ENCODE measurements at regions not wholly inside any gene's neighbourhood (a gene's known extent, or its start where the extent isn't known, plus 50 kb on each side); places are given as distances from the start of the nearest gene placed in this dataset.
"Not testable (repeated sequence)": the region's sequence is repeated elsewhere in the genome, so short reads cannot be mapped to it uniquely, and the experiment has no call there.

DNA sequence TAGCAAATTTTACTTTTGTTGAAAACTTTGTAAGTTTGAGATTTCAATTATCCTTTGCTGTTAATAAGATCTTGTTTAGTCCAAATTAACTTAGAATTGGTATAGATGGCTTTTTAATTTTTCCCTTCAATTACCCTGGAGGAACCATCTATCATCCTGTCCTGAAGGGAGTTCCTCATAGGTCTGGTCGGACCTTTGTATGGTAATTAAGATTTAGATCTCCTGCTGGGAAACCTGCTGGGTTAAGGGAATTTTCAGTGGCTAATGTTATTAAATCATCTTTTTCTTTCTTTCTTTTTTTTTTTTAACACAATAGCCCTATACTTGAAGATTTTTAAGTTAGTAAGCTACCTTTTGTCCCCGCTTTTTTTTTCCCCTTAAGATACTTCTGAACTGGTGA, 63.0 kb upstream of the PRMT8 start:
- intact Hi-C loops (cut with micrococcal nuclease; ENCODE audit: unreplicated experiment): no loop called here
- Histone ChIP-seq H3K36me3 (ENCODE audit: insufficient read depth, low read length, poor library complexity, severe bottlenecking) (no peaks in the 10 kb centered on the region), H3K27me3 (replicated peaks; ENCODE audit: insufficient read depth, low read depth, low read length, poor library complexity) (no peaks in the 10 kb centered on the region), H3K4me1 (ENCODE audit: insufficient read depth, low read length, poor library complexity, severe bottlenecking) (no peaks in the 10 kb centered on the region), H3K27ac (ENCODE audit: low read depth, low read length, poor library complexity, severe bottlenecking) (no peak overlapping the region), H3K9me3 (ENCODE audit: low read depth, low read length, poor library complexity, severe bottlenecking) (no peaks in the 10 kb centered on the region), H3K4me3 (ENCODE audit: low read depth, low read length, poor library complexity, severe bottlenecking) (no peak overlapping the region)
- no peak for DNase-seq (ENCODE audit: low spot score)
- ChIA-PET POLR2A (ENCODE audit: low non-redundant PET) (no interaction called here), CTCF (no interaction called here)
- no peak for TF ChIP-seq EZH2 (IDR thresholded peaks at IDR 0.05; ENCODE audit: borderline replicate concordance, low read depth, low read length, poor library complexity, severe bottlenecking)
- TF ChIP-seq, protein P1, sequence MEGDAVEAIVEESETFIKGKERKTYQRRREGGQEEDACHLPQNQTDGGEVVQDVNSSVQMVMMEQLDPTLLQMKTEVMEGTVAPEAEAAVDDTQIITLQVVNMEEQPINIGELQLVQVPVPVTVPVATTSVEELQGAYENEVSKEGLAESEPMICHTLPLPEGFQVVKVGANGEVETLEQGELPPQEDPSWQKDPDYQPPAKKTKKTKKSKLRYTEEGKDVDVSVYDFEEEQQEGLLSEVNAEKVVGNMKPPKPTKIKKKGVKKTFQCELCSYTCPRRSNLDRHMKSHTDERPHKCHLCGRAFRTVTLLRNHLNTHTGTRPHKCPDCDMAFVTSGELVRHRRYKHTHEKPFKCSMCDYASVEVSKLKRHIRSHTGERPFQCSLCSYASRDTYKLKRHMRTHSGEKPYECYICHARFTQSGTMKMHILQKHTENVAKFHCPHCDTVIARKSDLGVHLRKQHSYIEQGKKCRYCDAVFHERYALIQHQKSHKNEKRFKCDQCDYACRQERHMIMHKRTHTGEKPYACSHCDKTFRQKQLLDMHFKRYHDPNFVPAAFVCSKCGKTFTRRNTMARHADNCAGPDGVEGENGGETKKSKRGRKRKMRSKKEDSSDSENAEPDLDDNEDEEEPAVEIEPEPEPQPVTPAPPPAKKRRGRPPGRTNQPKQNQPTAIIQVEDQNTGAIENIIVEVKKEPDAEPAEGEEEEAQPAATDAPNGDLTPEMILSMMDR (conservative IDR thresholded peaks at IDR 0.05; ENCODE audit: low read depth, low read length): no peak
- BruUV-seq (replicated peaks): no TSS peak

DNA sequence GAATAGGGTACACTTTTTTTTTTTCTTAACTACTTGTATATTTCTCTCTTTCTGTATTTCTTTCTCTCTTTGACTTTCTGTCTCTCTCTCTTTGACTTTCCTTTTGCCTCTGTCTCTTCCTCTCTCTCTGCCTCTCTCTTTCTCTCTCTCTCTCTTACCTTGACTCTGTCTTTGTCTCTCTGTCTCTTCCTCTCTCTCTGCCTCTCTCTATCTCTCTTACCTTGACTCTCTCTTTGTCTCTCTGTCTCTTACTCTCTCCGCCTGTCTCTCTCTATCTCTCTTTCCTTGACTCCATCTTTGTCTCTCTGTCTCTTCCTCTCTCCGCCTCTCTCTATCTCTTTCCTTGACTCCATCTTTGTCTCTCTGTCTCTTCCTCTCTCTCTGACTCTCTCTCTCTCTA, 62.4 kb upstream of the PRMT8 start:
- intact Hi-C loops (cut with micrococcal nuclease; ENCODE audit: unreplicated experiment): no loop called here
- CTCF ChIA-PET: no interaction called here
- Histone ChIP-seq H3K4me1 (ENCODE audit: insufficient read depth, low read length, poor library complexity, severe bottlenecking) (no peaks in the 10 kb centered on the region), H3K27ac (ENCODE audit: low read depth, low read length, poor library complexity, severe bottlenecking) (no peak overlapping the region), H3K9me3 (ENCODE audit: low read depth, low read length, poor library complexity, severe bottlenecking) (no peaks in the 10 kb centered on the region), H3K36me3 (ENCODE audit: insufficient read depth, low read length, poor library complexity, severe bottlenecking) (no peaks in the 10 kb centered on the region), H3K27me3 (replicated peaks; ENCODE audit: insufficient read depth, low read depth, low read length, poor library complexity) (no peaks in the 10 kb centered on the region), H3K4me3 (ENCODE audit: low read depth, low read length, poor library complexity, severe bottlenecking) (no peak overlapping the region)
- POLR2A ChIA-PET (ENCODE audit: low non-redundant PET): no interaction called here
- BruUV-seq (replicated peaks): no TSS peak
- no peak for TF ChIP-seq EZH2 (IDR thresholded peaks at IDR 0.05; ENCODE audit: borderline replicate concordance, low read depth, low read length, poor library complexity, severe bottlenecking)
- TF ChIP-seq, protein P1 (conservative IDR thresholded peaks at IDR 0.05; ENCODE audit: low read depth, low read length): no peak
- no peak for DNase-seq (ENCODE audit: low spot score)

DNA sequence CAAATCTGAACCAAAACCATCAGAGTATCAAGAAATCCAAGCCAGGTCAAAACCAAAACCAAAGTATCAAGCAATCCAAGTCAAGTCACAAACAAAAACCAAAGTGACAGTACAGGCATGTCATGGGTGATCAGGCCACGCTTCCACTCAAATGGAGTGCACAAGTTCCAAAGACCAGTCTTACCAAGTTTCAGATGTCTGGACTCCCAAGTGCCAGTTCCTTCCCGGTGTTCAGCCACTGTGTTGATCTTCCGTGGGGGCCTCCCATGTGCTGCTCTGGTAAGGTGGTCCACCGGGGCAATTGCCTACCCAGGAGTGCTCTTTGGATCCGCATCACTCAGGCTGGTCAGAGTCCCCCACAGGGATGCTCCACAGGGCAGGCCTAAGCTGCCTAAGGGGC, 61.5 kb upstream of the PRMT8 start:
- H3K27ac ChIP-seq (ENCODE audit: low read depth, low read length, poor library complexity, severe bottlenecking); H3K36me3 ChIP-seq (ENCODE audit: insufficient read depth, low read length, poor library complexity, severe bottlenecking); CTCF ChIA-PET; H3K27me3 ChIP-seq (replicated peaks; ENCODE audit: insufficient read depth, low read depth, low read length, poor library complexity); H3K4me3 ChIP-seq (ENCODE audit: low read depth, low read length, poor library complexity, severe bottlenecking); intact Hi-C loops (cut with micrococcal nuclease; ENCODE audit: unreplicated experiment); DNase-seq (ENCODE audit: low spot score); POLR2A ChIA-PET (ENCODE audit: low non-redundant PET); H3K4me1 ChIP-seq (ENCODE audit: insufficient read depth, low read length, poor library complexity, severe bottlenecking); BruUV-seq (replicated peaks); H3K9me3 ChIP-seq (ENCODE audit: low read depth, low read length, poor library complexity, severe bottlenecking): not testable (repeated sequence)

DNA sequence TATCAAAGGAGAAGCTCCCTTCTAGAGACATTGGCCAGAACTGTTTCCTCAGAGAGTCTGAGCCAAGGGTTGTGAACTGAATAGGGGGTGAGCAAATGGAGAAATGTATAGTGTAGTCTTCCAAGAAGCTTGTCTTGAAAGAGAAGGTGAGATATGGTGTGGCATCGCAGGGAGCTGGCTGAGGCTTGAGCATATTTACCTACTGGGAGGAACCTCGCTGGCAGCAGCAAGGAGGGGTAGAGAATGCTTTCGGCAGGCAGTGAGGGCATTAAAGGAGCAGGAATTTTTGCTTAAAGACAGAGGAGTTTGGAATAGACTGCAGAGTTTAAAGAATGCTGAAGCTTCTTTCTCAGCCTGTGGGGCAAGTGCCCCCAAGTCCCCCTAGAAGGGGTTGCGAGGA, 59.3 kb upstream of the PRMT8 start:
- Histone ChIP-seq H3K27ac (ENCODE audit: low read depth, low read length, poor library complexity, severe bottlenecking) (no peak overlapping the region), H3K27me3 (replicated peaks; ENCODE audit: insufficient read depth, low read depth, low read length, poor library complexity) (no peaks in the 10 kb centered on the region), H3K9me3 (ENCODE audit: low read depth, low read length, poor library complexity, severe bottlenecking) (no peaks in the 10 kb centered on the region), H3K36me3 (ENCODE audit: insufficient read depth, low read length, poor library complexity, severe bottlenecking) (no peaks in the 10 kb centered on the region), H3K4me3 (ENCODE audit: low read depth, low read length, poor library complexity, severe bottlenecking) (no peak overlapping the region), H3K4me1 (ENCODE audit: insufficient read depth, low read length, poor library complexity, severe bottlenecking) (no peaks in the 10 kb centered on the region)
- BruUV-seq (replicated peaks): no TSS peak
- intact Hi-C loops (cut with micrococcal nuclease; ENCODE audit: unreplicated experiment): no loop called here
- no peak for TF ChIP-seq EZH2 (IDR thresholded peaks at IDR 0.05; ENCODE audit: borderline replicate concordance, low read depth, low read length, poor library complexity, severe bottlenecking)
- TF ChIP-seq, protein P1 (conservative IDR thresholded peaks at IDR 0.05; ENCODE audit: low read depth, low read length): no peak
- no peak for DNase-seq (ENCODE audit: low spot score)
- POLR2A ChIA-PET (ENCODE audit: low non-redundant PET): no interaction called here
- CTCF ChIA-PET: no interaction called here

All from A673 (cell line).